ENCODE measurements at regions not wholly inside any gene's neighbourhood (a gene's known extent, or its start where the extent isn't known, plus 50 kb on each side); places are given as distances from the start of the nearest gene placed in this dataset.

GRCh38 chr9:88641456-88642240 lies 106.7 kb downstream of the NXNL2 start:
- H2AFZ ChIP-seq (ENCODE audit: insufficient read depth, low read length, poor library complexity) = no peak overlapping the region
- no peaks in the 10 kb centered on the region for H3K36me3 ChIP-seq (ENCODE audit: control insufficient read depth in 1 of 2, insufficient read depth in 2 of 2, low read length in 2 of 2)
- no peak overlapping the region for H2AK5ac ChIP-seq (ENCODE audit: low read length)
- no peaks in the 10 kb centered on the region for H3K79me1 ChIP-seq (ENCODE audit: low read length)
- no peak overlapping the region for H4K8ac ChIP-seq (ENCODE audit: low read depth, low read length)
- H3K23ac ChIP-seq (ENCODE audit: low read length) = no peak overlapping the region
- H3K18ac ChIP-seq (ENCODE audit: low read length) = no peak overlapping the region
- no peak overlapping the region for H3K27ac ChIP-seq (ENCODE audit: low read depth, low read length)
- no peaks in the 10 kb centered on the region for H3K79me2 ChIP-seq (ENCODE audit: control insufficient read depth, insufficient read depth, low read length, poor library complexity)
- H2BK5ac ChIP-seq (ENCODE audit: low read depth, low read length, poor library complexity) = no peak overlapping the region
- H3K9ac ChIP-seq (ENCODE audit: low read length) = no peak overlapping the region
- H3K4me2 ChIP-seq (ENCODE audit: low read length) = no peak overlapping the region
- H3K4ac ChIP-seq (ENCODE audit: low read depth, low read length) = no peak overlapping the region
- H3K27me3 ChIP-seq (ENCODE audit: insufficient read depth, low read length) = no peaks in the 10 kb centered on the region
- H3K14ac ChIP-seq (ENCODE audit: low read length) = no peak overlapping the region
- H3K4me1 ChIP-seq (ENCODE audit: control insufficient read depth in 1 of 2, insufficient read depth in 2 of 2, low read length in 2 of 2) = no peaks in the 10 kb centered on the region
- H4K12ac ChIP-seq (ENCODE audit: low read depth, low read length) = no peak overlapping the region
- WGBS (ENCODE audit: extremely low coverage, insufficient coverage, insufficient read length) = no CpG with 5 or more reads among the region's 4 CpGs
- H3K4me3 ChIP-seq (ENCODE audit: low read depth, low read length) = no peak overlapping the region
- H4K91ac ChIP-seq (ENCODE audit: low read depth, low read length) = no peak overlapping the region
- H3K9me3 ChIP-seq (ENCODE audit: insufficient read depth, low read depth, low read length) = no peaks in the 10 kb centered on the region
- H2BK12ac ChIP-seq (ENCODE audit: low read length) = no peak overlapping the region
- no peak overlapping the region for H2BK120ac ChIP-seq (ENCODE audit: insufficient read depth, low read length, poor library complexity)
- DNase-seq = no peak

- H4K12ac ChIP-seq (ENCODE audit: low read depth, low read length) = no peak overlapping the region
- H3K9ac ChIP-seq (ENCODE audit: low read length) = no peak overlapping the region
- no peaks in the 10 kb centered on the region for H3K9me3 ChIP-seq (ENCODE audit: insufficient read depth, low read depth, low read length)
- no peak overlapping the region for H3K18ac ChIP-seq (ENCODE audit: low read length)
- DNase-seq = no peak
- H2AFZ ChIP-seq (ENCODE audit: insufficient read depth, low read length, poor library complexity) = no peak overlapping the region
- H3K27ac ChIP-seq (ENCODE audit: low read depth, low read length) = no peak overlapping the region
- H3K79me1 ChIP-seq (ENCODE audit: low read length) = no peaks in the 10 kb centered on the region
- no peak overlapping the region for H3K4me3 ChIP-seq (ENCODE audit: low read depth, low read length)
- H3K27me3 ChIP-seq (ENCODE audit: insufficient read depth, low read length) = no peaks in the 10 kb centered on the region
- H3K23ac ChIP-seq (ENCODE audit: low read length) = no peak overlapping the region
- H3K14ac ChIP-seq (ENCODE audit: low read length) = no peak overlapping the region
- H2BK5ac ChIP-seq (ENCODE audit: low read depth, low read length, poor library complexity) = no peak overlapping the region
- no peak overlapping the region for H2BK120ac ChIP-seq (ENCODE audit: insufficient read depth, low read length, poor library complexity)
- no peak overlapping the region for H3K4ac ChIP-seq (ENCODE audit: low read depth, low read length)
- H2AK5ac ChIP-seq (ENCODE audit: low read length) = no peak overlapping the region
- no peak overlapping the region for H2BK12ac ChIP-seq (ENCODE audit: low read length)
- H3K36me3 ChIP-seq (ENCODE audit: control insufficient read depth in 1 of 2, insufficient read depth in 2 of 2, low read length in 2 of 2) = no peaks in the 10 kb centered on the region
- no peak overlapping the region for H3K4me2 ChIP-seq (ENCODE audit: low read length)
- H4K8ac ChIP-seq (ENCODE audit: low read depth, low read length) = no peak overlapping the region
- no peaks in the 10 kb centered on the region for H3K4me1 ChIP-seq (ENCODE audit: control insufficient read depth in 1 of 2, insufficient read depth in 2 of 2, low read length in 2 of 2)
- no peaks in the 10 kb centered on the region for H3K79me2 ChIP-seq (ENCODE audit: control insufficient read depth, insufficient read depth, low read length, poor library complexity)
- H4K91ac ChIP-seq (ENCODE audit: low read depth, low read length) = no peak overlapping the region
Measured at GRCh38 chr9:88642336-88642735, 107.4 kb downstream of the NXNL2 start.

GRCh38 chr9:88643931-88644330 lies 109.0 kb downstream of the NXNL2 start:
- Histone ChIP-seq H3K36me3 (ENCODE audit: control insufficient read depth in 1 of 2, insufficient read depth in 2 of 2, low read length in 2 of 2) (no peaks in the 10 kb centered on the region), H3K4me2 (ENCODE audit: low read length) (no peak overlapping the region), H3K79me2 (ENCODE audit: control insufficient read depth, insufficient read depth, low read length, poor library complexity) (no peaks in the 10 kb centered on the region), H3K4me3 (ENCODE audit: low read depth, low read length) (no peak overlapping the region), H4K91ac (ENCODE audit: low read depth, low read length) (no peak overlapping the region), H2BK12ac (ENCODE audit: low read length) (no peak overlapping the region), H3K14ac (ENCODE audit: low read length) (no peak overlapping the region), H3K9ac (ENCODE audit: low read length) (no peak overlapping the region), H2AK5ac (ENCODE audit: low read length) (no peak overlapping the region), H3K18ac (ENCODE audit: low read length) (no peak overlapping the region), H3K27me3 (ENCODE audit: insufficient read depth, low read length) (no peaks in the 10 kb centered on the region), H2BK120ac (ENCODE audit: insufficient read depth, low read length, poor library complexity) (no peak overlapping the region), H3K9me3 (ENCODE audit: insufficient read depth, low read depth, low read length) (no peaks in the 10 kb centered on the region), H2BK5ac (ENCODE audit: low read depth, low read length, poor library complexity) (no peak overlapping the region), H4K12ac (ENCODE audit: low read depth, low read length) (no peak overlapping the region), H3K27ac (ENCODE audit: low read depth, low read length) (no peak overlapping the region), H3K4ac (ENCODE audit: low read depth, low read length) (no peak overlapping the region), H4K8ac (ENCODE audit: low read depth, low read length) (no peak overlapping the region), H3K23ac (ENCODE audit: low read length) (no peak overlapping the region), H2AFZ (ENCODE audit: insufficient read depth, low read length, poor library complexity) (no peak overlapping the region), H3K79me1 (ENCODE audit: low read length) (no peaks in the 10 kb centered on the region), H3K4me1 (ENCODE audit: control insufficient read depth in 1 of 2, insufficient read depth in 2 of 2, low read length in 2 of 2) (no peaks in the 10 kb centered on the region)
- DNase-seq = no peak
- WGBS (ENCODE audit: extremely low coverage, insufficient coverage, insufficient read length) = no CpG with 5 or more reads among the region's 4 CpGs

- H2BK12ac ChIP-seq (ENCODE audit: low read length) = no peak overlapping the region
- H3K18ac ChIP-seq (ENCODE audit: low read length) = no peak overlapping the region
- H3K36me3 ChIP-seq (ENCODE audit: control insufficient read depth in 1 of 2, insufficient read depth in 2 of 2, low read length in 2 of 2) = no peaks in the 10 kb centered on the region
- no peak overlapping the region for H3K9ac ChIP-seq (ENCODE audit: low read length)
- DNase-seq = no peak
- no peaks in the 10 kb centered on the region for H3K79me2 ChIP-seq (ENCODE audit: control insufficient read depth, insufficient read depth, low read length, poor library complexity)
- no peak overlapping the region for H2AFZ ChIP-seq (ENCODE audit: insufficient read depth, low read length, poor library complexity)
- H3K79me1 ChIP-seq (ENCODE audit: low read length) = no peaks in the 10 kb centered on the region
- no peak overlapping the region for H2BK5ac ChIP-seq (ENCODE audit: low read depth, low read length, poor library complexity)
- H3K4ac ChIP-seq (ENCODE audit: low read depth, low read length) = no peak overlapping the region
- no peak overlapping the region for H2AK5ac ChIP-seq (ENCODE audit: low read length)
- no peak overlapping the region for H3K4me2 ChIP-seq (ENCODE audit: low read length)
- 100% methylated on average over 1 of the region's 7 CpGs for WGBS (ENCODE audit: extremely low coverage, insufficient coverage, insufficient read length)
- no peak overlapping the region for H3K14ac ChIP-seq (ENCODE audit: low read length)
- H3K27ac ChIP-seq (ENCODE audit: low read depth, low read length) = no peak overlapping the region
- no peaks in the 10 kb centered on the region for H3K9me3 ChIP-seq (ENCODE audit: insufficient read depth, low read depth, low read length)
- no peak overlapping the region for H3K23ac ChIP-seq (ENCODE audit: low read length)
- no peak overlapping the region for H4K8ac ChIP-seq (ENCODE audit: low read depth, low read length)
- H4K12ac ChIP-seq (ENCODE audit: low read depth, low read length) = no peak overlapping the region
- no peak overlapping the region for H2BK120ac ChIP-seq (ENCODE audit: insufficient read depth, low read length, poor library complexity)
- H3K4me1 ChIP-seq (ENCODE audit: control insufficient read depth in 1 of 2, insufficient read depth in 2 of 2, low read length in 2 of 2) = no peaks in the 10 kb centered on the region
- no peak overlapping the region for H4K91ac ChIP-seq (ENCODE audit: low read depth, low read length)
- no peaks in the 10 kb centered on the region for H3K27me3 ChIP-seq (ENCODE audit: insufficient read depth, low read length)
- H3K4me3 ChIP-seq (ENCODE audit: low read depth, low read length) = no peak overlapping the region
Measured at GRCh38 chr9:88645172-88645878, 110.3 kb downstream of the NXNL2 start.

Measured in trophoblast cell (in vitro differentiated cells and primary cell).